IPS-18c (cell line): ENCODE measurements at regions not wholly inside any gene's neighbourhood (a gene's known extent, or its start where the extent isn't known, plus 50 kb on each side); places are given as distances from the start of the nearest gene placed in this dataset.

Experiments
- H3K4me3 ChIP-seq: 2 replicates; pipeline ENCODE4 v1.7.0; 2013; ENCODE audit warnings: low read depth, mild to moderate bottlenecking, low read length, moderate library complexity; ENCODE audit not compliant: insufficient read depth
- H3K9me3 ChIP-seq: one replicate; pipeline ENCODE4 v1.6.1; 2013; ENCODE audit warnings: mild to moderate bottlenecking, low read length, moderate library complexity; ENCODE audit not compliant: control insufficient read depth, insufficient read depth

GRCh38 chr7:18216270-18216669 lies 188.6 kb upstream of the PRPS1L1 start:
- H3K4me3 ChIP-seq, result no peak overlapping the region
- no peaks in the 10 kb centered on the region for H3K9me3 ChIP-seq

- no peak overlapping the region for H3K4me3 ChIP-seq
- H3K9me3 ChIP-seq, result no peaks in the 10 kb centered on the region
These were observed 194.0 kb upstream of the PRPS1L1 start for GRCh38 chr7:18221377-18222293.

GRCh38 chr7:18222636-18223035 lies 195.0 kb upstream of the PRPS1L1 start:
- no peak overlapping the region for H3K4me3 ChIP-seq
- H3K9me3 ChIP-seq, result no peaks in the 10 kb centered on the region

GRCh38 chr7:18224138-18224537 lies 196.5 kb upstream of the PRPS1L1 start:
- no peak overlapping the region for H3K4me3 ChIP-seq

GRCh38 chr7:18225067-18225466 lies 197.4 kb upstream of the PRPS1L1 start:
- Histone ChIP-seq H3K9me3 (no peaks in the 10 kb centered on the region), H3K4me3 (no peak overlapping the region)

More at GRCh38 chr7:18224138-18224537, 196.5 kb upstream of the PRPS1L1 start:
- no peaks in the 10 kb centered on the region for H3K9me3 ChIP-seq

- no peak overlapping the region for H3K4me3 ChIP-seq
- H3K9me3 ChIP-seq, result no peaks in the 10 kb centered on the region
These were observed 199.0 kb upstream of the PRPS1L1 start for GRCh38 chr7:18226598-18226997.

- Histone ChIP-seq H3K9me3 (no peaks in the 10 kb centered on the region), H3K4me3 (no peak overlapping the region)
These were observed 201.0 kb upstream of the PRPS1L1 start for GRCh38 chr7:18228686-18229085.

GRCh38 chr7:18230271-18230670 lies 202.6 kb upstream of the PRPS1L1 start:
- Histone ChIP-seq H3K9me3 (no peaks in the 10 kb centered on the region), H3K4me3 (no peak overlapping the region)

GRCh38 chr7:18231854-18232253 lies 204.2 kb upstream of the PRPS1L1 start:
- H3K9me3 ChIP-seq, result no peaks in the 10 kb centered on the region
- H3K4me3 ChIP-seq, result no peak overlapping the region

- Histone ChIP-seq H3K4me3 (no peak overlapping the region), H3K9me3 (no peaks in the 10 kb centered on the region)
These were observed 206.9 kb upstream of the PRPS1L1 start for GRCh38 chr7:18234519-18234918.

- H3K9me3 ChIP-seq, result no peaks in the 10 kb centered on the region
- H3K4me3 ChIP-seq, result no peak overlapping the region
These were observed 208.2 kb upstream of the PRPS1L1 start for GRCh38 chr7:18235819-18236218.

GRCh38 chr7:18239212-18239611 lies 211.6 kb upstream of the PRPS1L1 start:
- Histone ChIP-seq H3K9me3 (no peaks in the 10 kb centered on the region), H3K4me3 (no peak overlapping the region)

GRCh38 chr7:18241543-18242231 lies 214.0 kb upstream of the PRPS1L1 start:
- no peak overlapping the region for H3K4me3 ChIP-seq
- no peaks in the 10 kb centered on the region for H3K9me3 ChIP-seq

GRCh38 chr7:18243731-18244130 lies 216.1 kb upstream of the PRPS1L1 start:
- no peak overlapping the region for H3K4me3 ChIP-seq
- no peaks in the 10 kb centered on the region for H3K9me3 ChIP-seq

GRCh38 chr7:18250133-18250532 lies 222.5 kb upstream of the PRPS1L1 start:
- Histone ChIP-seq H3K9me3 (no peaks in the 10 kb centered on the region), H3K4me3 (no peak overlapping the region)

GRCh38 chr7:18257711-18258110 lies 230.1 kb upstream of the PRPS1L1 start:
- no peaks in the 10 kb centered on the region for H3K9me3 ChIP-seq
- H3K4me3 ChIP-seq, result no peak overlapping the region

- no peak overlapping the region for H3K4me3 ChIP-seq
- no peaks in the 10 kb centered on the region for H3K9me3 ChIP-seq
These were observed 233.5 kb upstream of the HDAC9 start for GRCh38 chr7:18262058-18262457.

GRCh38 chr7:18265611-18266281 lies 229.8 kb upstream of the HDAC9 start:
- no peaks in the 10 kb centered on the region for H3K9me3 ChIP-seq
- H3K4me3 ChIP-seq, result no peak overlapping the region
